ENCODE measurements at regions not wholly inside any gene's neighbourhood (a gene's known extent, or its start where the extent isn't known, plus 50 kb on each side); places are given as distances from the start of the nearest gene placed in this dataset.

GRCh38 chr10:15985690-15986089, 125.4 kb upstream of the MINDY3 start:
- Mint-ChIP-seq H3K9me3 (peaks cover 0 to 4% (median 0%) of the 10 kb centered on the region in 3 donors), H3K4me1 (no peaks in the 10 kb centered on the region), H3K27me3 (no peaks in the 10 kb centered on the region), H3K27ac (no peak overlapping the region), H3K36me3 (no peaks in the 10 kb centered on the region), H3K4me3 (no peak overlapping the region)
- Histone ChIP-seq H3K27me3 (replicated peaks in 1 of 2; ENCODE audit: control insufficient read depth in 2 of 2, extremely low read depth in 1 of 2, insufficient read depth in 2 of 2, low read length in 1 of 2) (no peaks in the 10 kb centered on the region), H3K4me1 (ENCODE audit: control insufficient read depth in 1 of 2, extremely low read depth in 1 of 2, insufficient read depth in 2 of 2, low read length in 2 of 2) (no peaks in the 10 kb centered on the region), H3K27ac (ENCODE audit: low read length) (no peak overlapping the region), H3K36me3 (ENCODE audit: control insufficient read depth in 2 of 2, extremely low read depth in 1 of 2, insufficient read depth in 1 of 2, low read length in 1 of 2) (no peaks in the 10 kb centered on the region), H3K4me3 (ENCODE audit: control insufficient read depth in 1 of 2, extremely low read depth in 1 of 2, low read length in 1 of 2) (no peak overlapping the region), H3K9me3 (no peaks in the 10 kb centered on the region)
- ChIA-PET CTCF (no interaction called here), POLR2A (no interaction called here)
- 89% methylated on average over 1 of the region's 4 CpGs for WGBS (ENCODE audit: insufficient coverage)
- ATAC-seq (replicated peaks in 1 of 4) = no peak
- DNase-seq = no peak

DNA sequence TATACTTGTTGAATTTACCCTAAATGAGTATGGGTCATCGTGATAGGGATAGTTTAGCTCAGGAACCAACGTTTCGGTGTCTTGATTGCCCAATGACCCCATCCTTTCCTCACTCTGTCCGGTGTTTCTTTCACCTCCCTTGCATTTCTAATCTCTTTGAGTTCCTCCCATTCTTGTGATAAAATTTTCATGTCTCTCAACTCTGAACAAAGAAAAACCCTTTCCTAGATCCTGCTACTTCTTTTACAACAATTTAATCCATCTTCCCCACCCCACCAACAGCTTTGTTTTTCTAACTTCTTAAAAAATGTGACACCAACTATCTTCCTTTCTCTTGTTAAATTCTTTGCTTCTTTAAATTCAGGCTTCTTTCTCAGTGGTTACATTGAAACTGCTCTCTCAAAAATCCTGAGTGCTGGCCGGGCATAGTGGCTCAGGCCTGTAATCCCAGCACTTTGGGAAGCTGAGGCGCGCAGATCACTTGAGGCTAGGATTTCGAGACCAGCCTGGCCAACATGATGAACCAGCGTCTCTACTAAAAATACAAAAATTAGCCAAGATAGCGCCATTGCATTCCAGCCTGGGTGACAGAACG, 130.3 kb upstream of the MINDY3 start:
- Histone ChIP-seq H3K27me3 (replicated peaks in 1 of 2; ENCODE audit: control insufficient read depth in 2 of 2, extremely low read depth in 1 of 2, insufficient read depth in 2 of 2, low read length in 1 of 2) (no peaks in the 10 kb centered on the region), H3K36me3 (ENCODE audit: control insufficient read depth in 2 of 2, extremely low read depth in 1 of 2, insufficient read depth in 1 of 2, low read length in 1 of 2) (no peaks in the 10 kb centered on the region), H3K4me1 (ENCODE audit: control insufficient read depth in 1 of 2, extremely low read depth in 1 of 2, insufficient read depth in 2 of 2, low read length in 2 of 2) (no peaks in the 10 kb centered on the region), H3K9me3 (no peaks in the 10 kb centered on the region), H3K27ac (ENCODE audit: low read length) (no peak overlapping the region), H3K4me3 (ENCODE audit: control insufficient read depth in 1 of 2, extremely low read depth in 1 of 2, low read length in 1 of 2) (no peak overlapping the region)
- H3K27me3 Mint-ChIP-seq = no peaks in the 10 kb centered on the region
- CTCF ChIA-PET = no interaction called here
- H3K4me1 Mint-ChIP-seq = no peaks in the 10 kb centered on the region
- DNase-seq (no peak), ATAC-seq (replicated peaks in 1 of 4) (no peak)
- H3K27ac Mint-ChIP-seq = no peak overlapping the region
- POLR2A ChIA-PET = no interaction called here
- peaks cover 0 to 4% (median 3%) of the 10 kb centered on the region in 3 donors for H3K9me3 Mint-ChIP-seq
- WGBS (ENCODE audit: insufficient coverage) = 55% methylated on average over 2 of the region's 11 CpGs
- no peak overlapping the region for H3K4me3 Mint-ChIP-seq
- no peaks in the 10 kb centered on the region for H3K36me3 Mint-ChIP-seq

DNA sequence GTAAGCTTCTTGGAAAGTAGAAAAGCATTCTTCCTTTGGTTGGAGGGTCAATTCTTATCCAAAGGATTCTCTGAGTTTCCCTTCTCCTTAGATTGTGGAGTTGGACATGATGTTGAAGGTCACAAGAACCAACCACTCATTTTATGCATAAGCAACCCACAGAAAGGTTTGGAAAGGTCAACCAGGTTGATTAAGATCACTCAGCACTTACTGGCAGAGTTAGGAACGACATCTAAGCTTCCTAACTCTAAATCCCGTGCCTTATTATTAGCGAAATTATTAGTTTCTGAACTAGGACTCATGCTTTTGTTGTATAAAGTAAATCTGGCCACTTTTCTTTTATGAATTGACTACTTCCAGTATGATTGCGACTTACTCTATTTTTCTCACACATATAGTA, 137.0 kb upstream of the MINDY3 start:
- no peak overlapping the region for H3K27ac ChIP-seq (ENCODE audit: low read length)
- H3K36me3 ChIP-seq (ENCODE audit: control insufficient read depth in 2 of 2, extremely low read depth in 1 of 2, insufficient read depth in 1 of 2, low read length in 1 of 2) = no peaks in the 10 kb centered on the region
- no peak overlapping the region for H3K4me3 Mint-ChIP-seq
- no peak overlapping the region for H3K4me3 ChIP-seq (ENCODE audit: control insufficient read depth in 1 of 2, extremely low read depth in 1 of 2, low read length in 1 of 2)
- no peak overlapping the region for H3K27ac Mint-ChIP-seq
- no peaks in the 10 kb centered on the region for H3K9me3 ChIP-seq
- H3K27me3 ChIP-seq (replicated peaks in 1 of 2; ENCODE audit: control insufficient read depth in 2 of 2, extremely low read depth in 1 of 2, insufficient read depth in 2 of 2, low read length in 1 of 2) = no peaks in the 10 kb centered on the region
- H3K9me3 Mint-ChIP-seq = peaks cover 0 to 4% (median under 1%) of the 10 kb centered on the region in 3 donors
- peaks cover 0 to 3% of the 10 kb centered on the region in 2 donors for H3K27me3 Mint-ChIP-seq
- ATAC-seq (replicated peaks in 1 of 4) (no peak), DNase-seq (no peak)
- POLR2A ChIA-PET = no interaction called here
- no peaks in the 10 kb centered on the region for H3K36me3 Mint-ChIP-seq
- H3K4me1 Mint-ChIP-seq = no peaks in the 10 kb centered on the region
- no CpG with 5 or more reads among the region's 4 CpGs for WGBS (ENCODE audit: insufficient coverage)
- CTCF ChIA-PET = no interaction called here
- H3K4me1 ChIP-seq (ENCODE audit: control insufficient read depth in 1 of 2, extremely low read depth in 1 of 2, insufficient read depth in 2 of 2, low read length in 2 of 2) = no peaks in the 10 kb centered on the region

- H3K4me1 Mint-ChIP-seq = no peaks in the 10 kb centered on the region
- H3K4me3 Mint-ChIP-seq = no peak overlapping the region
- H3K4me3 ChIP-seq (ENCODE audit: control insufficient read depth in 1 of 2, extremely low read depth in 1 of 2, low read length in 1 of 2) = no peak overlapping the region
- DNase-seq (no peak), ATAC-seq (replicated peaks in 1 of 4) (no peak)
- H3K27me3 ChIP-seq (replicated peaks in 1 of 2; ENCODE audit: control insufficient read depth in 2 of 2, extremely low read depth in 1 of 2, insufficient read depth in 2 of 2, low read length in 1 of 2) = no peaks in the 10 kb centered on the region
- no peaks in the 10 kb centered on the region for H3K9me3 ChIP-seq
- no peak overlapping the region for H3K27ac Mint-ChIP-seq
- POLR2A ChIA-PET = no interaction called here
- H3K27ac ChIP-seq (ENCODE audit: low read length) = no peak overlapping the region
- WGBS (ENCODE audit: insufficient coverage) = no CpG with 5 or more reads among the region's 1 CpG
- H3K36me3 Mint-ChIP-seq = no peaks in the 10 kb centered on the region
- H3K27me3 Mint-ChIP-seq = peaks cover 0 to 3% of the 10 kb centered on the region in 2 donors
- H3K9me3 Mint-ChIP-seq = peaks cover 6 to 9% (median 8%) of the 10 kb centered on the region in 3 donors
- CTCF ChIA-PET = no interaction called here
- H3K36me3 ChIP-seq (ENCODE audit: control insufficient read depth in 2 of 2, extremely low read depth in 1 of 2, insufficient read depth in 1 of 2, low read length in 1 of 2) = no peaks in the 10 kb centered on the region
- H3K4me1 ChIP-seq (ENCODE audit: control insufficient read depth in 1 of 2, extremely low read depth in 1 of 2, insufficient read depth in 2 of 2, low read length in 2 of 2) = no peaks in the 10 kb centered on the region
Observed at GRCh38 chr10:16001581-16001980, 141.3 kb upstream of the MINDY3 start.

DNA sequence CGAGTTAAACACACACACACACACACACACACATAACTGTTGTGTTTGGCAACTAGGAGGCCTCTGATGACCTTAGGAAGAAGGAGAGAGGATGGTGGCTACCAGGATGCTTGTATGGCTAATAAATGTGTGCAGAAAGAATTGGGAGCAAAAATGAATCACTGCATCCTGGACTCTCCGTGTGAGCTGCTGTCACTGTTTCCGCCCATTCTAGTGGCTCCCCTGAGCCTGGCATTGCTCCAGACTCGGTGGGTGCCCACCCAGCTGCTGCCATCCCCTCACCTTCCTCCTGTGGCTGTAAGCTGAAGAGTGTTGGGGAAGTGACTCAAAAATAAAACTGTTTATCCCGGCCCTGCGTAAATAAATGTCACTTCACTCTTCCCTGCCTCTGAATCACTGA, 149.5 kb upstream of the MINDY3 start:
- Histone ChIP-seq H3K4me3 (ENCODE audit: control insufficient read depth in 1 of 2, extremely low read depth in 1 of 2, low read length in 1 of 2) (no peak overlapping the region), H3K4me1 (ENCODE audit: control insufficient read depth in 1 of 2, extremely low read depth in 1 of 2, insufficient read depth in 2 of 2, low read length in 2 of 2) (no peaks in the 10 kb centered on the region), H3K27ac (ENCODE audit: low read length) (no peak overlapping the region), H3K27me3 (replicated peaks in 1 of 2; ENCODE audit: control insufficient read depth in 2 of 2, extremely low read depth in 1 of 2, insufficient read depth in 2 of 2, low read length in 1 of 2) (no peaks in the 10 kb centered on the region), H3K36me3 (ENCODE audit: control insufficient read depth in 2 of 2, extremely low read depth in 1 of 2, insufficient read depth in 1 of 2, low read length in 1 of 2) (no peaks in the 10 kb centered on the region), H3K9me3 (no peaks in the 10 kb centered on the region)
- ChIA-PET POLR2A (no interaction called here), CTCF (no interaction called here)
- WGBS (ENCODE audit: insufficient coverage) = 57% methylated on average over 2 of the region's 6 CpGs
- Mint-ChIP-seq H3K9me3 (peaks cover 1 to 11% (median 3%) of the 10 kb centered on the region in 3 donors), H3K27me3 (no peaks in the 10 kb centered on the region), H3K4me3 (no peak overlapping the region), H3K27ac (no peak overlapping the region), H3K36me3 (no peaks in the 10 kb centered on the region), H3K4me1 (no peaks in the 10 kb centered on the region)
- no peak for DNase-seq
- no peak for ATAC-seq (replicated peaks in 1 of 4)

- DNase-seq = no peak
- no peaks in the 10 kb centered on the region for H3K36me3 Mint-ChIP-seq
- CTCF ChIA-PET = no interaction called here
- no peaks in the 10 kb centered on the region for H3K27me3 Mint-ChIP-seq
- no peak overlapping the region for H3K4me3 ChIP-seq (ENCODE audit: control insufficient read depth in 1 of 2, extremely low read depth in 1 of 2, low read length in 1 of 2)
- no peaks in the 10 kb centered on the region for H3K36me3 ChIP-seq (ENCODE audit: control insufficient read depth in 2 of 2, extremely low read depth in 1 of 2, insufficient read depth in 1 of 2, low read length in 1 of 2)
- H3K9me3 ChIP-seq = no peaks in the 10 kb centered on the region
- H3K27ac Mint-ChIP-seq = no peak overlapping the region
- no peak overlapping the region for H3K27ac ChIP-seq (ENCODE audit: low read length)
- no peaks in the 10 kb centered on the region for H3K4me1 Mint-ChIP-seq
- POLR2A ChIA-PET = no interaction called here
- H3K27me3 ChIP-seq (replicated peaks in 1 of 2; ENCODE audit: control insufficient read depth in 2 of 2, extremely low read depth in 1 of 2, insufficient read depth in 2 of 2, low read length in 1 of 2) = no peaks in the 10 kb centered on the region
- no peak overlapping the region for H3K4me3 Mint-ChIP-seq
- H3K4me1 ChIP-seq (ENCODE audit: control insufficient read depth in 1 of 2, extremely low read depth in 1 of 2, insufficient read depth in 2 of 2, low read length in 2 of 2) = no peaks in the 10 kb centered on the region
- no peak for ATAC-seq (replicated peaks in 1 of 4)
- H3K9me3 Mint-ChIP-seq = peaks cover 0 to 10% (median 0%) of the 10 kb centered on the region in 3 donors
Observed at GRCh38 chr10:16011548-16011947, 151.2 kb upstream of the MINDY3 start.

DNA sequence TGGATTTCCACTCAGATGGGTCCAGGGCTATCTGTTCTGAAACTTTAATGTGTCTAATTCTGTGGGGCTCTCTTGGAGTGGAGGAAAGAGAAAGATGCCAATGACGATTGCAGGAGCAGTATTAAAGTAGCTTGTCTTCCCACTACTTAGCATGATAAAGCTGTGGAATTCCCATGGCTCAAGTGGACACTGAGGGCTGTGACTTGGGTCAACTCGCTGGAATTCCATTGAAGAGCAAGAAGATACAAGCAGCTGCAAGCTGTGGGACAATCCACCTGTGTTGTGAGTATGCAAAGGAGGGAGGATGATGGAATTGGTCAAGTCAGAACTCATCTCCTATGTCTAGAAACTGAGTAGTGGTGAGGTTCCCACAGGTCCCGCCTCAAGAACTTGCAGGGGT, 154.2 kb upstream of the MINDY3 start:
- no CpG with 5 or more reads among the region's 3 CpGs for WGBS (ENCODE audit: insufficient coverage)
- H3K9me3 Mint-ChIP-seq = peaks cover 0 to 7% (median 0%) of the 10 kb centered on the region in 3 donors

More for the DNA sequence above, 154.2 kb upstream of the MINDY3 start:
- H3K36me3 Mint-ChIP-seq = no peaks in the 10 kb centered on the region
- POLR2A ChIA-PET = no interaction called here
- DNase-seq (peak in 1 of 35 experiments; percentile 0), ATAC-seq (replicated peaks in 1 of 4) (no peak)
- no peak overlapping the region for H3K4me3 Mint-ChIP-seq
- Histone ChIP-seq H3K36me3 (ENCODE audit: control insufficient read depth in 2 of 2, extremely low read depth in 1 of 2, insufficient read depth in 1 of 2, low read length in 1 of 2) (no peaks in the 10 kb centered on the region), H3K27me3 (replicated peaks in 1 of 2; ENCODE audit: control insufficient read depth in 2 of 2, extremely low read depth in 1 of 2, insufficient read depth in 2 of 2, low read length in 1 of 2) (no peaks in the 10 kb centered on the region), H3K9me3 (no peaks in the 10 kb centered on the region), H3K4me1 (ENCODE audit: control insufficient read depth in 1 of 2, extremely low read depth in 1 of 2, insufficient read depth in 2 of 2, low read length in 2 of 2) (no peaks in the 10 kb centered on the region), H3K27ac (ENCODE audit: low read length) (no peak overlapping the region), H3K4me3 (ENCODE audit: control insufficient read depth in 1 of 2, extremely low read depth in 1 of 2, low read length in 1 of 2) (no peak overlapping the region)
- no peak overlapping the region for H3K27ac Mint-ChIP-seq
- H3K4me1 Mint-ChIP-seq = no peaks in the 10 kb centered on the region
- CTCF ChIA-PET = no interaction called here
- no peaks in the 10 kb centered on the region for H3K27me3 Mint-ChIP-seq

Data from T-cell (primary cell).